H1 (cell line): ENCODE measurements at regions not wholly inside any gene's neighbourhood (a gene's known extent, or its start where the extent isn't known, plus 50 kb on each side); places are given as distances from the start of the nearest gene placed in this dataset.

Experiments used
- BCL11A ChIP-seq, 2 experiments: IDR thresholded peaks; one replicate each; pipeline ENCODE4 v1.6.1; 2011; ENCODE audit warnings: low read depth in 2 of 2, low read length in 2 of 2, mild to moderate bottlenecking in 2 of 2
- HDAC2 ChIP-seq, 2 experiments: fragments of 300-600 bp in 1 of 2; sonication (generic) in 1 of 2; IDR thresholded peaks; 2 replicates each; pipeline ENCODE4 v1.6.1; 2011 to 2012; ENCODE audit warnings: low read depth in 2 of 2, low read length in 2 of 2, mild to moderate bottlenecking in 2 of 2, moderate library complexity in 2 of 2, borderline replicate concordance in 1 of 2, inconsistent platforms in 1 of 2
- JUND ChIP-seq: IDR thresholded peaks from 2 replicates; pipeline ENCODE4 v1.6.1; 2011; ENCODE audit warnings: mild to moderate bottlenecking, improper control_type of control experiment, low read length
- KDM1A ChIP-seq: fragments of 200-600, 300-600 bp; sonication (generic); IDR thresholded peaks from 2 replicates; pipeline ENCODE4 v1.7.1; 2016; ENCODE audit warnings: mild to moderate bottlenecking, low read length, borderline replicate concordance
- KDM4A ChIP-seq: IDR thresholded peaks from one replicate; pipeline ENCODE4 v1.7.1; 2012; ENCODE audit warnings: low read depth, mild to moderate bottlenecking, moderate library complexity, low read length, inconsistent platforms; ENCODE audit not compliant: severe bottlenecking
- MAFK ChIP-seq: IDR thresholded peaks from 2 replicates; pipeline ENCODE4 v1.6.1; 2012; ENCODE audit warnings: low read depth, mild to moderate bottlenecking, improper control_type of control experiment, low read length
- POLR2A ChIP-seq, 2 experiments: IDR thresholded peaks; 1 replicate in 1 of 2; 2 replicates in 1 of 2; pipeline ENCODE4 v1.6.1; 2011; ENCODE audit warnings: low read depth in 2 of 2, low read length in 2 of 2, mild to moderate bottlenecking in 2 of 2; ENCODE audit errors: control extremely low read depth in 1 of 2
- SAP30 ChIP-seq: fragments of 300-600 bp; sonication (generic); IDR thresholded peaks from 2 replicates; pipeline ENCODE4 v1.7.1; 2012; ENCODE audit warnings: low read length, moderate library complexity, mild to moderate bottlenecking, inconsistent platforms; ENCODE audit not compliant: insufficient read depth, insufficient replicate concordance
- SRF ChIP-seq: IDR thresholded peaks from 2 replicates; pipeline ENCODE4 v1.6.1; 2011; ENCODE audit warnings: mild to moderate bottlenecking, low read depth, low read length, moderate library complexity
- TCF12 ChIP-seq: IDR thresholded peaks from 2 replicates; pipeline ENCODE4 v1.6.1; 2011; ENCODE audit warnings: low read depth, mild to moderate bottlenecking, low read length
- YY1 ChIP-seq: IDR thresholded peaks from 2 replicates; pipeline ENCODE4 v1.6.1; 2011; ENCODE audit warnings: low read depth, mild to moderate bottlenecking, low read length

GRCh38 chr1:97986041-97987005 is 65.5 kb upstream of the DPYD start (continued):
- TF ChIP-seq YY1 (no peak), BCL11A (IDR thresholded peaks at IDR 0.05; ENCODE audit: low read depth in 2 of 2, low read length in 2 of 2) (no peak), KDM4A (no peak), JUND (no peak), TCF12 (no peak), SAP30 (no peak), KDM1A (no peak), MAFK (no peak), POLR2A (IDR thresholded peaks at IDR 0.05; ENCODE audit: control extremely low read depth in 1 of 2, low read depth in 2 of 2, low read length in 2 of 2) (no peak), HDAC2 (IDR thresholded peaks at IDR 0.05; ENCODE audit: borderline replicate concordance in 1 of 2, low read depth in 2 of 2, low read length in 2 of 2) (no peak), SRF (no peak)
